A549 (cell line): ENCODE measurements at regions not wholly inside any gene's neighbourhood (a gene's known extent, or its start where the extent isn't known, plus 50 kb on each side); places are given as distances from the start of the nearest gene placed in this dataset.

Experiments used
- CHD2 ChIP-seq: fragments of 150-350 bp; IDR thresholded peaks from 2 replicates; pipeline ENCODE4 v1.6.1; 2014; ENCODE audit warnings: low read length; ENCODE audit not compliant: partially characterized antibody
- EHMT2 ChIP-seq: fragments of 200-600 bp; sonication (generic); IDR thresholded peaks from 2 replicates; pipeline ENCODE4 v1.6.1; 2016; ENCODE audit warnings: antibody characterized with exemption, low read depth, mild to moderate bottlenecking, moderate library complexity
- ESRRA ChIP-seq: fragments of 150-350 bp; IDR thresholded peaks from 2 replicates; pipeline ENCODE4 v1.6.1; 2014; ENCODE audit warnings: mild to moderate bottlenecking, low read length, borderline replicate concordance
- JUN ChIP-seq, 2 experiments: fragments of >200 bp; sonication (Bioruptor Twin); formaldehyde crosslinking; IDR thresholded peaks; 2 replicates in 1 of 2; 3 replicates in 1 of 2; pipeline ENCODE4 v1.6.1; 2016 to 2017
- MAX ChIP-seq: IDR thresholded peaks from 2 replicates; pipeline ENCODE4 v1.6.1; 2012
- PHF8 ChIP-seq: fragments of 200-600 bp; sonication (generic); IDR thresholded peaks from 2 replicates; pipeline ENCODE4 v1.6.1; 2016; ENCODE audit warnings: low read depth, mild to moderate bottlenecking, antibody characterized with exemption, moderate library complexity, borderline replicate concordance
- POLR2A ChIP-seq: IDR thresholded peaks from 2 replicates; pipeline ENCODE4 v1.6.1; 2012; ENCODE audit warnings: mild to moderate bottlenecking, low read length
- RNF2 ChIP-seq: fragments of 200-600 bp; sonication (generic); IDR thresholded peaks from 2 replicates; pipeline ENCODE4 v1.6.1; 2016; ENCODE audit warnings: low read depth, mild to moderate bottlenecking, antibody characterized with exemption, moderate library complexity, borderline replicate concordance
- SMC3 ChIP-seq: fragments of >200 bp; sonication (Bioruptor Twin); formaldehyde crosslinking; IDR thresholded peaks from 3 replicates; pipeline ENCODE4 v1.6.1; 2018; ENCODE audit warnings: inconsistent platforms
- TF ChIP-seq, protein P1 (sequence below): fragments of >200 bp; sonication (Bioruptor Twin); formaldehyde crosslinking; IDR thresholded peaks from 3 replicates; pipeline ENCODE4 v1.6.1; 2016
- TF ChIP-seq, protein P2 (sequence below): fragments of >200 bp; sonication (Bioruptor Twin); formaldehyde crosslinking; IDR thresholded peaks from 3 replicates; pipeline ENCODE4 v1.5.1; 2016
- TF ChIP-seq, protein P3 (sequence below): IDR thresholded peaks from 2 replicates; pipeline ENCODE4 v1.6.1; 2012; ENCODE audit warnings: low read depth, borderline replicate concordance

- TF ChIP-seq, protein P1, sequence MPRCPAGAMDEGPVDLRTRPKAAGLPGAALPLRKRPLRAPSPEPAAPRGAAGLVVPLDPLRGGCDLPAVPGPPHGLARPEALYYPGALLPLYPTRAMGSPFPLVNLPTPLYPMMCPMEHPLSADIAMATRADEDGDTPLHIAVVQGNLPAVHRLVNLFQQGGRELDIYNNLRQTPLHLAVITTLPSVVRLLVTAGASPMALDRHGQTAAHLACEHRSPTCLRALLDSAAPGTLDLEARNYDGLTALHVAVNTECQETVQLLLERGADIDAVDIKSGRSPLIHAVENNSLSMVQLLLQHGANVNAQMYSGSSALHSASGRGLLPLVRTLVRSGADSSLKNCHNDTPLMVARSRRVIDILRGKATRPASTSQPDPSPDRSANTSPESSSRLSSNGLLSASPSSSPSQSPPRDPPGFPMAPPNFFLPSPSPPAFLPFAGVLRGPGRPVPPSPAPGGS, result no peak
- TF ChIP-seq PHF8 (no peak), RNF2 (no peak), ESRRA (no peak), JUN (IDR thresholded peaks at IDR 0.05) (no peak), EHMT2 (no peak), POLR2A (no peak), SMC3 (no peak), MAX (no peak), CHD2 (no peak)
- TF ChIP-seq, protein P2, sequence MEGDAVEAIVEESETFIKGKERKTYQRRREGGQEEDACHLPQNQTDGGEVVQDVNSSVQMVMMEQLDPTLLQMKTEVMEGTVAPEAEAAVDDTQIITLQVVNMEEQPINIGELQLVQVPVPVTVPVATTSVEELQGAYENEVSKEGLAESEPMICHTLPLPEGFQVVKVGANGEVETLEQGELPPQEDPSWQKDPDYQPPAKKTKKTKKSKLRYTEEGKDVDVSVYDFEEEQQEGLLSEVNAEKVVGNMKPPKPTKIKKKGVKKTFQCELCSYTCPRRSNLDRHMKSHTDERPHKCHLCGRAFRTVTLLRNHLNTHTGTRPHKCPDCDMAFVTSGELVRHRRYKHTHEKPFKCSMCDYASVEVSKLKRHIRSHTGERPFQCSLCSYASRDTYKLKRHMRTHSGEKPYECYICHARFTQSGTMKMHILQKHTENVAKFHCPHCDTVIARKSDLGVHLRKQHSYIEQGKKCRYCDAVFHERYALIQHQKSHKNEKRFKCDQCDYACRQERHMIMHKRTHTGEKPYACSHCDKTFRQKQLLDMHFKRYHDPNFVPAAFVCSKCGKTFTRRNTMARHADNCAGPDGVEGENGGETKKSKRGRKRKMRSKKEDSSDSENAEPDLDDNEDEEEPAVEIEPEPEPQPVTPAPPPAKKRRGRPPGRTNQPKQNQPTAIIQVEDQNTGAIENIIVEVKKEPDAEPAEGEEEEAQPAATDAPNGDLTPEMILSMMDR, result no peak
- TF ChIP-seq, protein P3, sequence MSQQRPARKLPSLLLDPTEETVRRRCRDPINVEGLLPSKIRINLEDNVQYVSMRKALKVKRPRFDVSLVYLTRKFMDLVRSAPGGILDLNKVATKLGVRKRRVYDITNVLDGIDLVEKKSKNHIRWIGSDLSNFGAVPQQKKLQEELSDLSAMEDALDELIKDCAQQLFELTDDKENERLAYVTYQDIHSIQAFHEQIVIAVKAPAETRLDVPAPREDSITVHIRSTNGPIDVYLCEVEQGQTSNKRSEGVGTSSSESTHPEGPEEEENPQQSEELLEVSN, result no peak
These were observed 270.4 kb upstream of the ELAC2 start for GRCh38 chr17:13288248-13288647.
